HG02610 (cell line): ENCODE measurements at regions not wholly inside any gene's neighbourhood (a gene's known extent, or its start where the extent isn't known, plus 50 kb on each side); places are given as distances from the start of the nearest gene placed in this dataset.
"Not testable (repeated sequence)": the region's sequence is repeated elsewhere in the genome, so short reads cannot be mapped to it uniquely, and the experiment has no call there.

Experiments
- ATAC-seq: cut with Tn5 transposase; IDR thresholded peaks from one replicate; pipeline ENCODE4 v1.9.1; 2021; ENCODE audit warnings: mild to moderate bottlenecking, moderate library complexity; ENCODE audit not compliant: unreplicated experiment

GRCh38 chr2:184049566-184049965, 548.8 kb upstream of the ZNF804A start:
- ATAC-seq: no peak

GRCh38 chr2:184053326-184053725, 545.0 kb upstream of the ZNF804A start:
- ATAC-seq: no peak

- ATAC-seq: not testable (repeated sequence)
Measured at GRCh38 chr2:184054419-184054818, 543.9 kb upstream of the ZNF804A start.

GRCh38 chr2:184057910-184058309, 540.4 kb upstream of the ZNF804A start:
- ATAC-seq: no peak

- ATAC-seq: not testable (repeated sequence)
Measured at GRCh38 chr2:184060268-184060667, 538.1 kb upstream of the ZNF804A start.

- ATAC-seq: no peak
Measured at GRCh38 chr2:184067502-184067901, 530.8 kb upstream of the ZNF804A start.

- ATAC-seq: no peak
Measured at GRCh38 chr2:184072470-184072869, 525.9 kb upstream of the ZNF804A start.

- no peak for ATAC-seq
Measured at GRCh38 chr2:184078496-184078895, 519.8 kb upstream of the ZNF804A start.

GRCh38 chr2:184091456-184091855, 506.9 kb upstream of the ZNF804A start:
- ATAC-seq: no peak

- ATAC-seq: no peak
Measured at GRCh38 chr2:184113696-184114403, 484.5 kb upstream of the ZNF804A start.

GRCh38 chr2:184114439-184114838, 483.9 kb upstream of the ZNF804A start:
- ATAC-seq: no peak

GRCh38 chr2:184119989-184120800, 478.1 kb upstream of the ZNF804A start:
- no peak for ATAC-seq

GRCh38 chr2:184125867-184126266, 472.5 kb upstream of the ZNF804A start:
- ATAC-seq: no peak

GRCh38 chr2:184129073-184129472, 469.3 kb upstream of the ZNF804A start:
- ATAC-seq: no peak

- no peak for ATAC-seq
Measured at GRCh38 chr2:184137955-184138354, 460.4 kb upstream of the ZNF804A start.

- ATAC-seq: no peak
Measured at GRCh38 chr2:184141866-184142265, 456.5 kb upstream of the ZNF804A start.

- ATAC-seq: no peak
Measured at GRCh38 chr2:184154438-184154837, 443.9 kb upstream of the ZNF804A start.

- no peak for ATAC-seq
Measured at GRCh38 chr2:184155791-184156190, 442.5 kb upstream of the ZNF804A start.

GRCh38 chr2:184157141-184157540, 441.2 kb upstream of the ZNF804A start:
- ATAC-seq: no peak

- no peak for ATAC-seq
Measured at GRCh38 chr2:184162426-184162825, 435.9 kb upstream of the ZNF804A start.

GRCh38 chr2:184168823-184169222, 429.5 kb upstream of the ZNF804A start:
- not testable (repeated sequence) for ATAC-seq

- no peak for ATAC-seq
Measured at GRCh38 chr2:184169366-184169765, 429.0 kb upstream of the ZNF804A start.
